Progenitor cell of endocrine pancreas (in vitro differentiated cells): ENCODE measurements at regions not wholly inside any gene's neighbourhood (a gene's known extent, or its start where the extent isn't known, plus 50 kb on each side); places are given as distances from the start of the nearest gene placed in this dataset.
A peak's percentile ranks its signal among the peaks of the same experiment; 100 is the strongest.

Experiments
- DNase-seq: peaks from one replicate; pipeline ENCODE4 v3.0.0; 2021; ENCODE audit warnings: low spot score; ENCODE audit not compliant: unreplicated experiment
- H3K27ac Mint-ChIP-seq: 2 replicates; pipeline ENCODE4 v1.8.0; 2021; ENCODE audit warnings: mild to moderate bottlenecking, moderate library complexity, mixed read lengths
- H3K27me3 Mint-ChIP-seq: 2 replicates; pipeline ENCODE4 v1.8.0; 2021; ENCODE audit warnings: mixed read lengths
- H3K36me3 Mint-ChIP-seq: 2 replicates; pipeline ENCODE4 v1.8.0; 2022; ENCODE audit warnings: mixed read lengths; ENCODE audit not compliant: insufficient read depth
- H3K4me1 Mint-ChIP-seq: 2 replicates; pipeline ENCODE4 v1.8.0; 2021; ENCODE audit warnings: low read depth, mixed read lengths
- H3K4me3 Mint-ChIP-seq: 2 replicates; pipeline ENCODE4 v1.8.0; 2021; ENCODE audit warnings: low read depth, mild to moderate bottlenecking, moderate library complexity, mixed read lengths
- H3K9me3 Mint-ChIP-seq: 2 replicates; pipeline ENCODE4 v1.8.0; 2021; ENCODE audit warnings: low read depth, mixed read lengths
- CTCF ChIP-seq: fragments of 200-600 bp; sonication (generic); IDR thresholded peaks from one replicate; pipeline ENCODE4 v1.5.0; 2021; ENCODE audit warnings: antibody characterized with exemption, mild to moderate bottlenecking; ENCODE audit not compliant: unreplicated experiment

GRCh38 chr13:89694451-89694850 is 1653.0 kb upstream of the MIR17HG start:
- H3K27ac Mint-ChIP-seq = no peak overlapping the region
- no peak for TF ChIP-seq CTCF
- no peaks in the 10 kb centered on the region for H3K9me3 Mint-ChIP-seq
- DNase-seq = no peak
- no peaks in the 10 kb centered on the region for H3K36me3 Mint-ChIP-seq
- no peaks in the 10 kb centered on the region for H3K4me1 Mint-ChIP-seq
- no peaks in the 10 kb centered on the region for H3K27me3 Mint-ChIP-seq
- no peak overlapping the region for H3K4me3 Mint-ChIP-seq

GRCh38 chr13:89695343-89696257 is 1651.9 kb upstream of the MIR17HG start:
- H3K4me1 Mint-ChIP-seq = no peaks in the 10 kb centered on the region
- TF ChIP-seq CTCF = peak; percentile 94
- peak; percentile 42 for DNase-seq
- no peaks in the 10 kb centered on the region for H3K27me3 Mint-ChIP-seq
- H3K4me3 Mint-ChIP-seq = no peak overlapping the region
- H3K9me3 Mint-ChIP-seq = no peaks in the 10 kb centered on the region
- H3K27ac Mint-ChIP-seq = no peak overlapping the region
- no peaks in the 10 kb centered on the region for H3K36me3 Mint-ChIP-seq

- TF ChIP-seq CTCF = no peak
Measured at GRCh38 chr13:89701913-89702312, 1645.6 kb upstream of the MIR17HG start.

GRCh38 chr13:89704040-89704439 is 1643.4 kb upstream of the MIR17HG start:
- Mint-ChIP-seq H3K4me3 (no peak overlapping the region), H3K27ac (no peak overlapping the region), H3K9me3 (peaks cover 3% of the 10 kb centered on the region), H3K36me3 (no peaks in the 10 kb centered on the region), H3K4me1 (no peaks in the 10 kb centered on the region), H3K27me3 (no peaks in the 10 kb centered on the region)
- no peak for DNase-seq
- no peak for TF ChIP-seq CTCF

More at GRCh38 chr13:89701913-89702312, 1645.6 kb upstream of the MIR17HG start:
- Mint-ChIP-seq H3K9me3 (peaks cover 3% of the 10 kb centered on the region), H3K27ac (no peak overlapping the region), H3K36me3 (no peaks in the 10 kb centered on the region), H3K4me3 (no peak overlapping the region), H3K27me3 (no peaks in the 10 kb centered on the region), H3K4me1 (no peaks in the 10 kb centered on the region)
- no peak for DNase-seq

- Mint-ChIP-seq H3K27me3 (no peaks in the 10 kb centered on the region), H3K4me1 (no peaks in the 10 kb centered on the region), H3K36me3 (no peaks in the 10 kb centered on the region), H3K4me3 (no peak overlapping the region), H3K27ac (no peak overlapping the region), H3K9me3 (peaks cover 3% of the 10 kb centered on the region)
- DNase-seq = no peak
- TF ChIP-seq CTCF = no peak
Measured at GRCh38 chr13:89708013-89708412, 1639.5 kb upstream of the MIR17HG start.
